ENCODE measurements at regions not wholly inside any gene's neighbourhood (a gene's known extent, or its start where the extent isn't known, plus 50 kb on each side); places are given as distances from the start of the nearest gene placed in this dataset.

GRCh38 chr16:86925067-86925791, 346.9 kb downstream of the FOXL1 start:
- DNase-seq (ENCODE audit: low spot score) = no peak
- Histone ChIP-seq H3K27ac (no peak overlapping the region), H3K4me3 (no peak overlapping the region)
- TF ChIP-seq CTCF (IDR thresholded peaks at IDR 0.05) = no peak

GRCh38 chr16:86926181-86927094, 348.1 kb downstream of the FOXL1 start:
- Histone ChIP-seq H3K4me3 (no peak overlapping the region), H3K27ac (no peak overlapping the region)
- DNase-seq (ENCODE audit: low spot score) = no peak
- TF ChIP-seq CTCF (IDR thresholded peaks at IDR 0.05) = no peak

GRCh38 chr16:86927699-86928098, 349.4 kb downstream of the FOXL1 start:
- TF ChIP-seq CTCF (IDR thresholded peaks at IDR 0.05) = no peak
- no peak for DNase-seq (ENCODE audit: low spot score)
- no peak overlapping the region for H3K4me3 ChIP-seq

GRCh38 chr16:86928523-86929011, 350.2 kb downstream of the FOXL1 start:
- no peak for TF ChIP-seq CTCF (IDR thresholded peaks at IDR 0.05)
- H3K4me3 ChIP-seq = no peak overlapping the region
- no peak for DNase-seq (ENCODE audit: low spot score)
- peak overlapping the region in 1 of 2 donors; percentile 34 for H3K27ac ChIP-seq

More at GRCh38 chr16:86927699-86928098, 349.4 kb downstream of the FOXL1 start:
- H3K27ac ChIP-seq = no peak overlapping the region

- no peak for TF ChIP-seq CTCF (IDR thresholded peaks at IDR 0.05)
- peak overlapping the region; percentile 34 to 48 for H3K27ac ChIP-seq
- H3K4me3 ChIP-seq = peak overlapping the region; percentile 32
- DNase-seq (ENCODE audit: low spot score) = no peak
These were observed 350.9 kb downstream of the FOXL1 start for GRCh38 chr16:86929057-86929871.

GRCh38 chr16:86930001-86930400, 351.7 kb downstream of the FOXL1 start:
- TF ChIP-seq CTCF (IDR thresholded peaks at IDR 0.05) = no peak
- no peak for DNase-seq (ENCODE audit: low spot score)
- Histone ChIP-seq H3K4me3 (peak overlapping the region; percentile 32), H3K27ac (peak overlapping the region in 1 of 2 donors; percentile 48)

Measured in coronary artery (tissue), 2 donors.